ENCODE measurements at regions not wholly inside any gene's neighbourhood (a gene's known extent, or its start where the extent isn't known, plus 50 kb on each side); places are given as distances from the start of the nearest gene placed in this dataset.

DNA sequence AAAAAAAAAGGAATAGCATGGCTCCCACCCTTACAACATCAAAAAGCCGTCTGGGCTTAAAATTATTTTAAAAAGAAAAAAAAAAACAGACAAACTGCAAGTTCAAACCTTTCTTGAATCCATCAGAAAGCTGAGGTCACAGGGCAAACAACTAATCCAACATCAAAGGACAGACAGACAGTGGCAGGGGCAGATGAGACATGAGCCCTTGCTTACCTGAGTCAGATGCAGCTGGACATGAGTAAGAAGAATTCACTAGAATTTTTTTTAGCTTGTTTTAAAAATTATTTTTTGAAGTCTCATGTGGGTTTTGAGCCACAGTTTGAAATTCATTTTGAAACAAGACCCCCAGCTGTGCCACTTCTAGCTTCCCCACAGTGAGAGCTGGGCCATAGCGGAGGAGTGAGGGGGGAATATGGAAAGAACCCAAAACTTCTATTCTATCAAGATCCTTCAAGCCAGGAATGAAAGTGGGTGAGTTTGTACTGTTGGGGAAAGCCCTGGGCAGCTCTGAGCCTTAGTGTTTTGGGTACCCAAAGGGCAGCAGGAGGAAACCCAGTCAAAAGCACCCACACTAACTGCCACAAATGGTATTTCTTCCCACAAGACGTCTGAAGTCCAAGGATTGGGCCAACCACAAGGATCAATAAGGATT lies 111.4 kb downstream of the ATXN3L start:
- Histone ChIP-seq H3K9ac (ENCODE audit: low read depth in 1 of 2, low read length in 2 of 2) (no peak overlapping the region), H3K36me3 (ENCODE audit: control insufficient read depth in 2 of 2, insufficient read depth in 2 of 2, low read length in 2 of 2) (no peaks in the 10 kb centered on the region), H3K27me3 (ENCODE audit: control insufficient read depth in 2 of 2, insufficient read depth in 2 of 2, low read length in 2 of 2) (no peaks in the 10 kb centered on the region), H3K27ac (ENCODE audit: low read depth in 2 of 2, low read length in 2 of 2) (no peak overlapping the region), H3K4me1 (ENCODE audit: control insufficient read depth in 2 of 2, insufficient read depth in 2 of 2, low read length in 2 of 2) (no peaks in the 10 kb centered on the region), H3K4me3 (ENCODE audit: low read length in 2 of 2) (no peak overlapping the region), H3K9me3 (ENCODE audit: control insufficient read depth in 2 of 2, low read length in 2 of 2) (no peaks in the 10 kb centered on the region)

DNA sequence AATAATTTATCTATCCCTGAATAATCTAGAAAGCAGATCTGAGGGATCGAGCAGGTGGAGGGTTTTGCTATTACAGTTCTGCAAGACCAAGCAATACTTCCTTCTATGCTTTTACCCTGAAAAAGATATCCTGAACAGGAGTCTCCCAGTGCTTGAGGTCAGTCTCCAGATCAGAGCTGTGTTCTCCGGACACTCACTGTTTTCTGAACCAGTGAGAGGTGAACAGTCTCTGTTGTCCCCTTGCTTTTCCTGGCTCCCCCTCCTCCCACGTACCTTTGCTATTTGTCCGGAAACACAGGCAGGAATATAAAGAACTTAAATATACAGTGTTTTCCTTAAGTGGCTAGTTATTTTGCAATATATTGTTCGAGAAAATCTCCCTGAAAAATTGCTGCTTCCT lies 116.6 kb downstream of the ATXN3L start:
- Histone ChIP-seq H3K27me3 (ENCODE audit: control insufficient read depth in 2 of 2, insufficient read depth in 2 of 2, low read length in 2 of 2) (peaks cover 2 to 3% of the 10 kb centered on the region in 2 donors), H3K4me1 (ENCODE audit: control insufficient read depth in 2 of 2, insufficient read depth in 2 of 2, low read length in 2 of 2) (no peaks in the 10 kb centered on the region), H3K9me3 (ENCODE audit: control insufficient read depth in 2 of 2, low read length in 2 of 2) (no peaks in the 10 kb centered on the region), H3K27ac (ENCODE audit: low read depth in 2 of 2, low read length in 2 of 2) (no peak overlapping the region), H3K9ac (ENCODE audit: low read depth in 1 of 2, low read length in 2 of 2) (no peak overlapping the region), H3K36me3 (ENCODE audit: control insufficient read depth in 2 of 2, insufficient read depth in 2 of 2, low read length in 2 of 2) (no peaks in the 10 kb centered on the region), H3K4me3 (ENCODE audit: low read length in 2 of 2) (no peak overlapping the region)

DNA sequence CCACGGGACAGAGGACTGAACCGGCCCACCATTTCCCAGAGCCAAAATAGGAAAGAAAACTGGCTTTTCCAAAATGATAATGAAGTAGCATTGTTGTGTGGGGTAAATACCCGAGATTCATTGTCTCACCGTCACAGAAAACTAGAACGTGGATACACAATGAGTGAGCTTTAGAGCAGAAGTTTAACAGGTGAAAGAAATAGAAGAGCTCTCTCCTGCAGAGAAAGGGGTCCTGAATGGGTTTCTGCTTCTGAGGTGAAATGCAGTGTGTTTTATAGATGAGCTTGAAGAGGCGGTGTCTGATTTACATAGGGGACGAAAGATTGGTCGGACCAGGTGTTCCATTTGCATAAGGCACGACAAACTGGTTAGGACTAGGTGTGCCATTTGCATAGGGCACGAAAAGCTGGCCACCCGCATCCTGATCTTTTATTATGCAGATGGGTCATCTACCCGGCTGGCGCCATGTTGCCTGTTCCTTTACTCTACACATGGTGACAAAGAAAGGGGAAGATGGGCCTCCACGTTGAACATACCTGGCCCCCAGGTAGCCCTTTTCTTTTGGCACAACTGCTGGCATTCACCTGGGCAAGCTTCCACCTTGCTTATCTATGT lies 118.1 kb downstream of the ATXN3L start:
- H3K27me3 ChIP-seq (ENCODE audit: control insufficient read depth in 2 of 2, insufficient read depth in 2 of 2, low read length in 2 of 2): peaks cover 2 to 3% of the 10 kb centered on the region in 2 donors
- H3K9ac ChIP-seq (ENCODE audit: low read depth in 1 of 2, low read length in 2 of 2): no peak overlapping the region
- no peaks in the 10 kb centered on the region for H3K36me3 ChIP-seq (ENCODE audit: control insufficient read depth in 2 of 2, insufficient read depth in 2 of 2, low read length in 2 of 2)
- H3K27ac ChIP-seq (ENCODE audit: low read depth in 2 of 2, low read length in 2 of 2): no peak overlapping the region
- H3K9me3 ChIP-seq (ENCODE audit: control insufficient read depth in 2 of 2, low read length in 2 of 2): no peaks in the 10 kb centered on the region
- H3K4me1 ChIP-seq (ENCODE audit: control insufficient read depth in 2 of 2, insufficient read depth in 2 of 2, low read length in 2 of 2): no peaks in the 10 kb centered on the region
- no peak overlapping the region for H3K4me3 ChIP-seq (ENCODE audit: low read length in 2 of 2)

DNA sequence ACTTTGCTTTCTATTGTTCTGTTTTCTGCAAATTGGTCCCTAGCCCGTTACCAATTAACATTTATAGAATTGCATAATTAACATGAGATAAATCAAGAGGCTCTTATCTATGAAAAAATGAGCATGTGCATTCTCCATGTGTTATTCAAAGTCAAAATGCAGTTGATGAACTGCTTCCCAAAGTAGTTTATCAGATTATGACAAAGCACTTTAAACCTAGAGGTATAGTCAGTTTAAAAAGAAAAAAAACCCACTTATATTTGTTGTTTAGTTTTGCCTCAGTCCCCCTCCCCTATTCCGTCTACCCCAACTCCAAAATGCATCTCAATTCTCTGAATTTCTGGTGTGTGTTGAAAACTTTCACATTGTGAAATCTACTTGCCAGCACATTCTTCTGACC lies 119.5 kb downstream of the ATXN3L start:
- H3K27ac ChIP-seq (ENCODE audit: low read depth in 2 of 2, low read length in 2 of 2): no peak overlapping the region
- H3K4me3 ChIP-seq (ENCODE audit: low read length in 2 of 2): no peak overlapping the region
- no peaks in the 10 kb centered on the region for H3K9me3 ChIP-seq (ENCODE audit: control insufficient read depth in 2 of 2, low read length in 2 of 2)
- H3K27me3 ChIP-seq (ENCODE audit: control insufficient read depth in 2 of 2, insufficient read depth in 2 of 2, low read length in 2 of 2): peaks cover 2 to 3% of the 10 kb centered on the region in 2 donors
- no peaks in the 10 kb centered on the region for H3K4me1 ChIP-seq (ENCODE audit: control insufficient read depth in 2 of 2, insufficient read depth in 2 of 2, low read length in 2 of 2)
- no peaks in the 10 kb centered on the region for H3K36me3 ChIP-seq (ENCODE audit: control insufficient read depth in 2 of 2, insufficient read depth in 2 of 2, low read length in 2 of 2)
- no peak overlapping the region for H3K9ac ChIP-seq (ENCODE audit: low read depth in 1 of 2, low read length in 2 of 2)

DNA sequence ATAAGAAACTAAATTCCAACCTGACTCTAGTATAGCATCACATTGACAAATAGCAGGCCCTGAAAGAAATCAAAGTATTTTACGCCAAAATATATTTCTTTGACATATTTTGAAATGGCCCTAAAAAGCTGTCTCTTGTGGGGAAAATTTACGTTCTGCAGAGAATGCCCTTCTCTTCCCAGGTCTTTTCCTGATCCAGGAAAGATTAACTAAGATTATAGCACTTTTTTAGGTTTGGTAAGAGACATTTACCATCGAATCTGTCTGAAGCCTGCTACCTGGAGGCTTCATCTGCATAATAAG lies 121.1 kb downstream of the ATXN3L start:
- Histone ChIP-seq H3K27ac (ENCODE audit: low read depth in 2 of 2, low read length in 2 of 2) (no peak overlapping the region), H3K4me3 (ENCODE audit: low read length in 2 of 2) (no peak overlapping the region), H3K27me3 (ENCODE audit: control insufficient read depth in 2 of 2, insufficient read depth in 2 of 2, low read length in 2 of 2) (peaks cover 2 to 3% of the 10 kb centered on the region in 2 donors), H3K4me1 (ENCODE audit: control insufficient read depth in 2 of 2, insufficient read depth in 2 of 2, low read length in 2 of 2) (peaks cover 0 to 3% of the 10 kb centered on the region in 2 donors), H3K9ac (ENCODE audit: low read depth in 1 of 2, low read length in 2 of 2) (no peak overlapping the region), H3K36me3 (ENCODE audit: control insufficient read depth in 2 of 2, insufficient read depth in 2 of 2, low read length in 2 of 2) (no peaks in the 10 kb centered on the region), H3K9me3 (ENCODE audit: control insufficient read depth in 2 of 2, low read length in 2 of 2) (no peaks in the 10 kb centered on the region)

- Histone ChIP-seq H3K9me3 (ENCODE audit: control insufficient read depth in 2 of 2, low read length in 2 of 2) (no peaks in the 10 kb centered on the region), H3K9ac (ENCODE audit: low read depth in 1 of 2, low read length in 2 of 2) (no peak overlapping the region), H3K4me3 (ENCODE audit: low read length in 2 of 2) (no peak overlapping the region), H3K27me3 (ENCODE audit: control insufficient read depth in 2 of 2, insufficient read depth in 2 of 2, low read length in 2 of 2) (peaks cover 2 to 3% of the 10 kb centered on the region in 2 donors), H3K27ac (ENCODE audit: low read depth in 2 of 2, low read length in 2 of 2) (no peak overlapping the region), H3K36me3 (ENCODE audit: control insufficient read depth in 2 of 2, insufficient read depth in 2 of 2, low read length in 2 of 2) (no peaks in the 10 kb centered on the region), H3K4me1 (ENCODE audit: control insufficient read depth in 2 of 2, insufficient read depth in 2 of 2, low read length in 2 of 2) (peaks cover 0 to 3% of the 10 kb centered on the region in 2 donors)
These were observed 121.6 kb downstream of the ATXN3L start for GRCh38 chrX:13198056-13198761.

- Histone ChIP-seq H3K27ac (ENCODE audit: low read depth in 2 of 2, low read length in 2 of 2) (no peak overlapping the region), H3K4me3 (ENCODE audit: low read length in 2 of 2) (no peak overlapping the region), H3K27me3 (ENCODE audit: control insufficient read depth in 2 of 2, insufficient read depth in 2 of 2, low read length in 2 of 2) (peaks cover 2 to 3% of the 10 kb centered on the region in 2 donors)
These were observed 123.1 kb downstream of the ATXN3L start for GRCh38 chrX:13196782-13197181.

DNA sequence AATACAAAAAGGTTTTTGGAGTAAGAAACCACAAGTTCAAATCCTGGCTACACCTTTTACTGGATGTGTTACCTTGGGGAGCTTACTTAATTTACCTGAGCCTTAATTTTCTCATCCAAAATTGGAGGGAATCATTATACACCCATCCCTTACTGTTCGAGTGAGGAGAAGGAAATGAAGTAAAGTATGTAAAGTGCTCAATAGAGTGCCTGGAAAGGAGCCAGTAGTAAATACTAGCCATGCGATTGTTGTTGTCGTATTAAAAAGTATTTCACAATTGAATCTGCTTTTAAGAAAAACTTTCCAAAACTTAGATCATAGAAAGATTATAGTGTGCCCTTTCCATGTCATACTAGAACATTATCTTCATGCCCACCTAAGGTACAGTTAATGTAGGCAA lies 124.5 kb downstream of the ATXN3L start:
- Histone ChIP-seq H3K27ac (ENCODE audit: low read depth in 2 of 2, low read length in 2 of 2) (no peak overlapping the region), H3K36me3 (ENCODE audit: control insufficient read depth in 2 of 2, insufficient read depth in 2 of 2, low read length in 2 of 2) (no peaks in the 10 kb centered on the region), H3K4me1 (ENCODE audit: control insufficient read depth in 2 of 2, insufficient read depth in 2 of 2, low read length in 2 of 2) (peaks cover 0 to 3% of the 10 kb centered on the region in 2 donors), H3K27me3 (ENCODE audit: control insufficient read depth in 2 of 2, insufficient read depth in 2 of 2, low read length in 2 of 2) (peaks cover 0 to 3% of the 10 kb centered on the region in 2 donors), H3K9me3 (ENCODE audit: control insufficient read depth in 2 of 2, low read length in 2 of 2) (no peaks in the 10 kb centered on the region), H3K4me3 (ENCODE audit: low read length in 2 of 2) (no peak overlapping the region), H3K9ac (ENCODE audit: low read depth in 1 of 2, low read length in 2 of 2) (no peak overlapping the region)

More at GRCh38 chrX:13196782-13197181, 123.1 kb downstream of the ATXN3L start:
- no peaks in the 10 kb centered on the region for H3K9me3 ChIP-seq (ENCODE audit: control insufficient read depth in 2 of 2, low read length in 2 of 2)
- no peak overlapping the region for H3K9ac ChIP-seq (ENCODE audit: low read depth in 1 of 2, low read length in 2 of 2)
- peaks cover 0 to 3% of the 10 kb centered on the region in 2 donors for H3K4me1 ChIP-seq (ENCODE audit: control insufficient read depth in 2 of 2, insufficient read depth in 2 of 2, low read length in 2 of 2)
- no peaks in the 10 kb centered on the region for H3K36me3 ChIP-seq (ENCODE audit: control insufficient read depth in 2 of 2, insufficient read depth in 2 of 2, low read length in 2 of 2)

DNA sequence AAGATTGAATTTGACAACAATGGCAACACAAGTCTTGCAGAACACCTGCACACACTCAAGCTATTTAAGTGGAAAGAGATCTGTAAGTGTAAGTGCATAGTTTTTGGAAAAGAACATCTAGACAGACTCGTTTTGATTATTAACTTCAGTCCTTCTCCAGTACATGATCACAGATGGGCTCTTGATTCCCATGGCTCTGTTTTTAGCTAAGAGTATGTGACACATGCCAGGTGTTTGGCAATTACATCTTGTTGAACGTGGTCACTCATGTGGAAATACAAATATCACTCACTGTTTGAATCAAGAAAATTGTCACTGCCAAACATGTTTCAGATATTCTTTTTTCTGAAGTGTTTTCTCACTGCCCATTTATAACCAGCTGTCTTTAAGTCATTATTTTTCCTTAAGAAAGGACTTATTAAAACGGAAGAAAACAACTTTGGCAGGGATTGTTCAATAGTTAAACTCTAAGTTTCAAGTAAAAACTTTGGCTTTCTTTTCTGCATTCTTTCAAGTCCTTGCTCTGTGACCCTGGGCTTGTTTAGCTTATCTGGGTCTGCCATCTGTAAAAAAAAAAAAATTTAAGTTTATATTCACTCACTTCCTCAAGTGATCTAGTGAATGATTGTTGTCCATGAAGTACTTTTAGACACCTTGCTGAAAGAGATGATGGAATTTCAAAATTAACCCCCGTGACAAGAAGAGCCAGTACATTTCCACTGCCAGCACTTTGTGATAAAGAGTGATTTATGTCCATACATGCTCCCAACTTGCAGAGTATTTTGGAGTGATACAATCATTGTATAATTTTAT lies 125.4 kb downstream of the ATXN3L start:
- Histone ChIP-seq H3K9ac (ENCODE audit: low read depth in 1 of 2, low read length in 2 of 2) (no peak overlapping the region), H3K27me3 (ENCODE audit: control insufficient read depth in 2 of 2, insufficient read depth in 2 of 2, low read length in 2 of 2) (peaks cover 0 to 1% of the 10 kb centered on the region in 2 donors), H3K4me1 (ENCODE audit: control insufficient read depth in 2 of 2, insufficient read depth in 2 of 2, low read length in 2 of 2) (peaks cover 0 to 3% of the 10 kb centered on the region in 2 donors), H3K27ac (ENCODE audit: low read depth in 2 of 2, low read length in 2 of 2) (no peak overlapping the region), H3K36me3 (ENCODE audit: control insufficient read depth in 2 of 2, insufficient read depth in 2 of 2, low read length in 2 of 2) (no peaks in the 10 kb centered on the region), H3K9me3 (ENCODE audit: control insufficient read depth in 2 of 2, low read length in 2 of 2) (no peaks in the 10 kb centered on the region), H3K4me3 (ENCODE audit: low read length in 2 of 2) (no peak overlapping the region)

- no peak overlapping the region for H3K27ac ChIP-seq (ENCODE audit: low read depth in 2 of 2, low read length in 2 of 2)
These were observed 129.8 kb downstream of the ATXN3L start for GRCh38 chrX:13190051-13190450.

More at GRCh38 chrX:13190051-13190450, 129.8 kb downstream of the ATXN3L start:
- H3K4me1 ChIP-seq (ENCODE audit: control insufficient read depth in 2 of 2, insufficient read depth in 2 of 2, low read length in 2 of 2): peaks cover 0 to 3% of the 10 kb centered on the region in 2 donors
- H3K36me3 ChIP-seq (ENCODE audit: control insufficient read depth in 2 of 2, insufficient read depth in 2 of 2, low read length in 2 of 2): no peaks in the 10 kb centered on the region
- peaks cover 0 to 2% of the 10 kb centered on the region in 2 donors for H3K27me3 ChIP-seq (ENCODE audit: control insufficient read depth in 2 of 2, insufficient read depth in 2 of 2, low read length in 2 of 2)
- no peaks in the 10 kb centered on the region for H3K9me3 ChIP-seq (ENCODE audit: control insufficient read depth in 2 of 2, low read length in 2 of 2)
- H3K9ac ChIP-seq (ENCODE audit: low read depth in 1 of 2, low read length in 2 of 2): no peak overlapping the region
- H3K4me3 ChIP-seq (ENCODE audit: low read length in 2 of 2): no peak overlapping the region
